ENCODE measurements at regions not wholly inside any gene's neighbourhood (a gene's known extent, or its start where the extent isn't known, plus 50 kb on each side); places are given as distances from the start of the nearest gene placed in this dataset.
"Not testable (repeated sequence)": the region's sequence is repeated elsewhere in the genome, so short reads cannot be mapped to it uniquely, and the experiment has no call there.

GRCh38 chr12:28023156-28023887, 50.8 kb upstream of the PTHLH start:
- ATAC-seq, result peak; percentile 21 to 38

- ATAC-seq, result no peak
Observed at GRCh38 chr12:28024231-28024995, 51.9 kb upstream of the PTHLH start.

- no peak for ATAC-seq
Observed at GRCh38 chr12:28025821-28026505, 53.4 kb upstream of the PTHLH start.

- ATAC-seq, result no peak
Observed at GRCh38 chr12:28026701-28027100, 54.2 kb upstream of the PTHLH start.

GRCh38 chr12:28027328-28027727, 54.8 kb upstream of the PTHLH start:
- no peak for ATAC-seq

GRCh38 chr12:28027947-28028724, 55.6 kb upstream of the PTHLH start:
- no peak for ATAC-seq

GRCh38 chr12:28032811-28033537, 60.4 kb upstream of the PTHLH start:
- no peak for ATAC-seq

- no peak for ATAC-seq
Observed at GRCh38 chr12:28033538-28033915, 61.0 kb upstream of the PTHLH start.

- no peak for ATAC-seq
Observed at GRCh38 chr12:28034271-28034670, 61.7 kb upstream of the PTHLH start.

- peak in 1 of 2 donors; percentile 35 for ATAC-seq
Observed at GRCh38 chr12:28035500-28035899, 63.0 kb upstream of the PTHLH start.

GRCh38 chr12:28036940-28037339, 64.4 kb upstream of the PTHLH start:
- no peak for ATAC-seq

GRCh38 chr12:28040246-28040645, 67.7 kb upstream of the PTHLH start:
- no peak for ATAC-seq

- not testable (repeated sequence) for ATAC-seq
Observed at GRCh38 chr12:28046600-28046999, 74.1 kb upstream of the PTHLH start.

- no peak for ATAC-seq
Observed at GRCh38 chr12:28050606-28051005, 78.1 kb upstream of the PTHLH start.

- ATAC-seq, result no peak
Observed at GRCh38 chr12:28051516-28052354, 79.2 kb upstream of the PTHLH start.

GRCh38 chr12:28053564-28053963, 81.0 kb upstream of the PTHLH start:
- ATAC-seq, result no peak

- ATAC-seq, result no peak
Observed at GRCh38 chr12:28054583-28054982, 82.0 kb upstream of the PTHLH start.

GRCh38 chr12:28057856-28058615, 85.5 kb upstream of the PTHLH start:
- peak; percentile 38 to 76 for ATAC-seq

GRCh38 chr12:28059220-28059619, 86.7 kb upstream of the PTHLH start:
- no peak for ATAC-seq

- no peak for ATAC-seq
Observed at GRCh38 chr12:28059668-28060067, 87.1 kb upstream of the PTHLH start.

Measured in activated CD4-positive, CD25-positive, alpha-beta regulatory T cell treated with anti-CD3 and anti-CD28 coated beads, Interleukin-2, amount 50 U/mL, for 24 hours (primary cell).